ENCODE measurements at regions not wholly inside any gene's neighbourhood (a gene's known extent, or its start where the extent isn't known, plus 50 kb on each side); places are given as distances from the start of the nearest gene placed in this dataset.

DNA sequence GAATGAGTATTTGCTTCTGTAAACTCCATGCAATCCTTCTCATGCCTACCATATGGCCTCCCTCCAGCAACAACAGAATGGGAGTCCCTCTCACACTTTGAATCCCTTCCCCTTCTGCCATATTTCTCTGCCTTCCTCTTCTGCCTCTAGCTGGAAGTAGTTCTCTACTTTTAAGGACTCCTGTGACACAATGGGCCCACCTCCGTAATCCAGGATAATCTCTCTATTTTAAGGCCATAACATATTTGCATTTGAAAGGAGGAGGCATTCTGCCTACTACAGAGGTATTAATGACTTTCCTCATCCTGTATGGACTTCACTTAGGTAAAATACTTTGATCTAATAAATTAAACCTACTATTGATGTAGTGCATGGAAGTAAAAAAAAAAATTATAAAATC lies 155.4 kb upstream of the ITGA1 start (continued):
- TF ChIP-seq CHD7 (IDR thresholded peaks at IDR 0.05; ENCODE audit: insufficient replicate concordance, low read length) (no peak), TEAD4 (IDR thresholded peaks at IDR 0.05; ENCODE audit: low read depth, low read length) (no peak), HDAC6 (IDR thresholded peaks at IDR 0.05; ENCODE audit: low read depth, low read length) (no peak), SRF (IDR thresholded peaks at IDR 0.05; ENCODE audit: low read depth, low read length) (no peak), RXRA (IDR thresholded peaks at IDR 0.05; ENCODE audit: insufficient read depth, low read depth, low read length) (no peak), GABPA (IDR thresholded peaks at IDR 0.05; ENCODE audit: borderline replicate concordance, insufficient read depth, low read length) (no peak), PHF8 (conservative IDR thresholded peaks at IDR 0.05; ENCODE audit: low read depth, low read length) (no peak), ZNF274 (IDR thresholded peaks at IDR 0.05; ENCODE audit: borderline replicate concordance, extremely low read depth, low read length) (no peak)

Measured in H1 (cell line).